Forelimb muscle (tissue), 1 donor: ENCODE measurements at regions not wholly inside any gene's neighbourhood (a gene's known extent, or its start where the extent isn't known, plus 50 kb on each side); places are given as distances from the start of the nearest gene placed in this dataset.
"Not testable (repeated sequence)": the region's sequence is repeated elsewhere in the genome, so short reads cannot be mapped to it uniquely, and the experiment has no call there.

Source experiments
- DNase-seq: peaks from one replicate; pipeline ENCODE4 v3.0.0-alpha.2; 2013; ENCODE audit warnings: low read depth

DNA sequence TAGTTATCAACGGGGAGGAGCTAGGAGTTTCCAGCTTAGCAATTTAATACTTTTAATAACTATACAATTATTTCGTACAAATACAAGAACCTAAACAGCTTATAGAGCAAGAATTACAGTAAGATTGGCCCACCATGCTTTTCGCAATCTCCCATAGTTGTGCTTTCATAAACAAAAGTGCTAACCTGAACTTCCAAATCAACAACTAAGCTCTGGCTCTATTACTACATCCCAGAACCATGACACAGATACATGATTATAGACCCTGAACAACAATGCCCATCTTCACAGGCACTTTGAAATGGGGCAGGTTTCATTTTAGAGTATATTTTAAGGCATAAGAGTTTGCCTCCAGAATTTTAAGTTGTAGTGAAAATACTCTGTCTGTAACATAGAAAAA is 203.5 kb downstream of the DMRTA1 start:
- DNase-seq, result no peak

DNA sequence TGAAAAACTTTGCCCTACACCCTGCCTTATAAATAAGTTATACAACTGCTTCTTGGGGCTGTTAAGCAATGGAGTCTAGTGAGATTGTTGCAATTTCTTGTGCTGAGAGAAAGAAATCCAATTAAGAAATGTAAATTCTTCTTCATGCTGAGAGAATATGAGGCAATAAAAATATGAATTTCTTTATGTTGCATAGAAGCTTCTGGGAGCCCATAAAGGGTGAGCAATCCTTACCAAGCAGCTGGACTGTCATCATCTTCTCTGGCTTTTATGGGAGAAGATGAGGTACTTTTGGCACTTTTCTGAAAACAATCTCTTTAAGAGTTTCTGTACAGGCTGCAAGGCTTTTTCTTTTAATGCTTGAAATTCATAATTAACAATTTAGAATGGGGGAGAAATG is 204.3 kb downstream of the DMRTA1 start:
- DNase-seq, result no peak

DNA sequence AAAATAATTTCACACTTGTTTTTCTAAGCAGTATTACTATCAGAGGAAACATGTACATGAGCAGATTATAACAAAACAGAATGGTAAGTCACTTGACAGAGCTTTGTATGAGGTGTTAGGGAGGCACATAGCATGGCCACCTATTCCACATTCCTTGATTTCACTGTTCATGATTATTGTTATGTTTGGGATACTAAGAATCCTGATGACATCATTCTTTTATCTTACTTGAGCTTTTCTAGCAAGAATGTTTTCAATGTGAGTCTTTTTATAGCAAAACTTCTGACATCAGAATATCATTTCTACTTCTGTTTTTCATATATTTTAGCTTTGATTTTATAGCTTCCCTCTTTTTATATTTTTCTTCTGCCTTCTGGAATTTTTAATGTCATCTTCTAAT is 208.2 kb downstream of the DMRTA1 start:
- no peak for DNase-seq

DNA sequence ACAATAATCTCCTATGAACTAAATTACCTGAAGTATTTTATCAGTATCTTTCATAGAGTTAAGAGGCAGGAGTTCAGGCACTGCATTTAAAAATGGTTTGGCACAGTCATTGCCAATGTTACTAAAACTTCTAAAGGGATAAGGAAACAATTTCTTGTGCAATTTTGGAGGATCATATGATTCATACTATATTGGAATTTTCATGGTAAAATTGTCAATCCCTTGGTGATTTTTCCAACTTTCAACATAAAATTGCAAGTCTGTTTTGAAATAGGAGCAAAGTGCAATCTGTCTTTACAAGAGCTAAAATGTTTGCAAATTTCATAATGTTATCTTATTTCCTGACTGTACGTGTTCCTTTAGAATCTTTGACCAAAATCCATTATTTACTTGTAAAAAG is 211.1 kb downstream of the DMRTA1 start:
- DNase-seq, result no peak

DNA sequence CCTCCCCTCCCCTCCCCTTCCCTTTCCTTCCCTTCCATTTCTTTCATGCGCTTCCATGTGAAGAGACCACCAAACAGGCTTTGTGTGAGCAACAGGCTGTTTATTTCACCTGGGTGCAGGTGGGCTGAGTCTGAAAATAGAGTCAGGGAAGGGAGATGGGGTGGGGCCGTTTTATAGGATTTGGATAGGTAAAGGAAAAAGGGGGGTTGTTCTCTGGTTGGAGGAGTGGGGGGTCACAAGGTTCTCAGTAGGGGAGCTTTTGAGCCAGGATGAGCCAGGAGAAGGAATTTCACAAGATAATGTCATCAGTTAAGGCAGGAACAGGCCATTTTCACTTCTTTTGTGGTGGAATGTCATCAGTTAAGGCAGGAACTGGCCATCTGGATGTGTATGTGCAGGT is 211.9 kb downstream of the DMRTA1 start:
- DNase-seq, result not testable (repeated sequence)

DNA sequence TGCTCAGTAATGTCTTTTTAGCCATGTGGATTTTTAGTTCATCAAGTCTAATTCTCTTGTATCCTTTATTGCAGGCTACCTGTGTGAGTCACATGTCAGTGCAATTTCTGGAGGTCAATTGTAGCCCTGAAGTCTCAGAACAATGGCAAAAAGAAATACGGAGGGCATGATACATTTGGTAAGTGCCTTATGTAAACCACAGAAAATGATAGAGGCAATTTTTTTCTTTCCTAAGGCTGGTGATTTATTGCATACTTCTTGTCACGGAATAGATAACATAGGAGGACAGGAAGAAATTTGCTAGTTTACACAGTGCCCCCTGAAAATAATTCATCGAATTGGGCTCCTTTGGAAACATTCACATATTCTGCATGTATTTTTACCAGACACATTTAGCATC is 235.9 kb downstream of the DMRTA1 start:
- DNase-seq, result no peak

DNA sequence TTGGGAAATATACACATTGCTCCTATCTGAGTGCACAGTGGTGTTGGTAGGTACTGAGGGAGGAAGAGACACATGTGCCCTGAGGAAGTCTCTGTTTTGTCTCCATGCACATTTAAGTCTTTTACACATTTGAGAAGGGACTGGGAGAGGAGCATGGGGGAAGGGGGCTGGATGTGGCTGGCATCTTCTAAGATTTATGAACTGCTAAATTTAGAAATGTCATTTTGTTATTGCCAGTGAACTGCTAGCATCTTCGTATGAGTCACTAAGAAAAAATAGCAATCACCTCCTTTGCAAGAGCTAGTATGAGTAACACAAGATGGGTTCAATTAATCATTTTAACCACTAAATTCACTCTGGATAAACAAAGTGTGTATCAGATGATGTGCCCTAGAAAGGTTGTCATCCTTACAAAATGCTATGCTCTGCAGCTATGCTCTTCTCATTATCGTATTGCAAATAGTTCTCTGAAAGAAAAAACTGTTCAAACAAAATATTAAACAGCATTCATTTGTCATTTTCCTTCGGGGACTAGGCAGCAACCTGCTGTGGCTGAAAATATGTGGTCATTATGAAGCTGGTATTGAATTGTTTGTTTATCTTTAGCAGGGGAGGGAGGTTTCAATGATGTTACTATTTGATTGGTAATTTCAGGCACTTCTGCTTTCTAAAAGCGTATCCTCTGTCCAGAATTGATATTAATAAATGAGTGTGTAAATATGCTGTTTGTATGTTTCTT is 236.5 kb downstream of the DMRTA1 start:
- no peak for DNase-seq

DNA sequence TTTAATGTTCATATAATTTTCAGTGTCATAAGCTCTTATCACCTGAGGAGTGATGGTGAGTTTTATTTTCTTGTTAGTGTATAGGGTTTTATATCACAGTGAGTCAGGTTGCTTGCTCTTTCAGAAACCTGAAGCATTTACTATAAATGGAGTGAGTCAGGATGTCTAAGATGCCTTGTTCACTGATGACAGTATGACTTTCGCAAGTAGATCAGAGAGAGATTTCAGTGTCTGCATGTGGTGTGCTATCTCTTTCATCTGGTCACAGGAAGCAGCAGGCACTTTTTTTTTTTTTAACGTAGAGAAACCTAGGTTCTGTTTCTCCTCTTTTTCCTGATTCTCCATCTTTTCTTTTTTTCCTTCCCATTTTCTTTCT is 237.1 kb downstream of the DMRTA1 start:
- DNase-seq, result no peak

DNA sequence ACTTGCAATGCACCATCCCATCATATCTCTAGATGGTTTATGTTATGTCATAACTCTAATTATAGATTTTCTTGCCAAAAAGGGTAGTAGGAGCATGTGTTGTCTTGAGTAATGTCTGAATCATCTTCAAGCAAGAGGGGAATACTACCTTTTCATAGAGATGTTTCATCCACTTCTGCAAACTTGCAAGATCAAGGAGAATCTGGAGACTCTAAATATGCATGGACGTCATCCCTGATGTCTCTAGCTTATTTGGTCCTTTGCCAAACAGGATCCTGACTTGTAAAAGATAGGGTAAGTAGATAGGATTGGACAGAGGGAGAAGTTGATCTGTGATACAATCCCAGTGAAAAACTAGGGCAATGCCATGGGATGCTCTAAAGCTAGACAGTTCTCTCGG is 246.5 kb downstream of the DMRTA1 start:
- DNase-seq, result no peak

DNA sequence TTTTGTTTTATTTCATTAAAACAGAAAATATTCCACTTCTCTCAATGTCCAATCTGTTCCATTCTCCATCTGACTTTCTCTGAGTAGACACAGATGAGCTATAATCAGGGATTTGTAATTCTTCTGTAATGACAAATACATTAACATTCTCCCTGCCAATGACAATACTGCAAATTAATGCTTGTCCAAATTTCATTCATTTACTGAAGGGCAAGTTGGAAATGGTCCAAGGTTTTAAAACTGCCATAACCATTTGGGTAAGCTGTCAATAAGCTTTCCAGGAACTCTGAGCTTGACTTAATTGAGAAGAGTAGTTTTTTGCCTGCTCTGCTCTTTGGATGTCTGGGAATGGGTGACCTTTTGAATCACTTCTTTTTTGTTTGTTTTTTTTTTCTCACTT is 253.5 kb downstream of the DMRTA1 start:
- DNase-seq, result no peak

DNA sequence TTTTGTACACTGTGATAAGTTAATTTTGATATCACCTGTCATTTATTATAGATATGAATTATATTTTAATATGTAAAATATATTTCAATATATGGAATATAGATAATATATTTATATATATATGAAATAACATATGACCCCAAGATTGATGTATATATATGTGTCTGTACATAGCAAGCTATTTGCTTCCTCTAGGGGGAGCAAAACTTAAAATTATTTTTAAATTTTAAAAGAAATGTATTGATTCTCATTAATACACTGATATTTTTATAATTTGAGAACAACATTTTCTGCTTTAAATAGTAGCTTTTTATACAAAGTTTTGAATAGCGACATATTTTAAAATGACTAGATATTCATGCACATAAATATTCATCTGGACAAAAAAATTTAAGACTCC is 272.0 kb downstream of the DMRTA1 start:
- DNase-seq, result no peak

DNA sequence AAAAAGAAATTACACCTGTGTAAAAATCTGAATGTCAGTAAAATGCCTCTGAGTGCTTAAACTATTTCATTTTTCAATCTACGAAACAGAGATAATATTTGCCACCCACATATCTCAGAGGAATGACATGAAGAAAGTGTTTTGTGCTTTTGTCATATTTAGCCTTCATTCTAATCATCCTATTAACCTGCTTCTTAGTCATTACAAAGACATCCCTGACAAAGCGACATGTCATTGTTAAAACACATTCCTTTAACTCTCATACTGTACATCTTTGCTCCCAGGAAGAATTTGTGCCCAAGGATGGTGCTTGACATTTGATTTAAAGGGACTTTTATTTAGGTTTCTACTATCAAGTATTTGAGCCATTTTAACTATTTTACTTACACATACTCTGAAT is 275.9 kb downstream of the DMRTA1 start:
- no peak for DNase-seq

DNA sequence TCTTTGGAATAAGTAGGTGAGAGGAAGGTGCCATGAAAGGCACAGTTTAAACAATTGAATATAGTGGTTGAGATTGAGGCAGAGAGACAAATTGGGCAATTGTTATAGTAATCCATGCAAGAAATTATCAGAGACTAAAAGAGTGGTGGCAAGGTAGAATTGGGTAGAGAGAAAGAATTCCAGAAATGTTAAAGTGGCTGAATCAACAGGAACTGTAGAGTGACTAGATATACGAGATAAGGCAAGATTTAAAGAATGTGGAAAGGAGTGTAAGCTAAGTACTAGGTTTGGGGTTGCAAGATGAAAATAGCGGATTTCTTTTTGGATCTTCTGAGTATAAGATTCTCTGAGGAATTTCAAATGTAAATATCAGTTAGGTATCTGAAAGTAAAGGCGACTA is 285.2 kb downstream of the DMRTA1 start:
- no peak for DNase-seq

DNA sequence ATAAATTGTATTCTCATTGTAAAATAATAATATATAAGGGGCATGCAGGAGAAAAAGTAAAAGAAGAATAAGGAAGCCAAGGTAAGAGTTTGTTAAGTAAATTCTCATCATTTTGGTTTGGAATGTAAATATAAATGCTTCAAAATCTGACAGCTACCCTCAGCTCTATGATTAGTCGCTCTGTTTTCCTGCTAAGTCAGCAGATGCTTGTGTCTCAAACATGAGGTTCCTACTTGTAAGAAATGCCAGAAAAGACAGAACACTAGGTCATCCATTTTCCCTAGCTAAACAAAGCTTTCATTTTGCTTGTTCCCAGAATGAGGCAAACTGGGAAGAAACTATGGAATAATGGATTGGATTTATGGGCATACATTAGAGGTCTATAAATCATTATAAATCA is 293.1 kb downstream of the DMRTA1 start:
- no peak for DNase-seq

DNA sequence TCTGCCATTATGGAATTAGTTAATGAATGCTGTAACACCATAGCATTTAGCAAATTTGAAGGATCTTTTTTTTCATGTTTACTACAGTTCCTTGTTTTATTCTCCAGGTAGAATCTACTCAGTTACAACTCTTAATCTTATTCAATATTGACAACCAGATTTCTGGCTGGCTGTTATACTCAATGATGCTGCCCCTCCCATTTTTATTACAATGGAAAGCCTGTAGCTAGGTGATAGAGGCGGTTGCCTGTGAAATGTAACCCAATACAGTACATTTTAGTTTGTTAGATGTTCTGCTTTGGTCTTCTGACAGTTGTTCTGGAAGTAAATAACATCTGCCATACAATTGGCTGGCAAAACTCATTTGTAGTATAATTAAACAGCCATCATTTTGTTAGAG is 294.2 kb downstream of the DMRTA1 start:
- DNase-seq, result no peak

DNA sequence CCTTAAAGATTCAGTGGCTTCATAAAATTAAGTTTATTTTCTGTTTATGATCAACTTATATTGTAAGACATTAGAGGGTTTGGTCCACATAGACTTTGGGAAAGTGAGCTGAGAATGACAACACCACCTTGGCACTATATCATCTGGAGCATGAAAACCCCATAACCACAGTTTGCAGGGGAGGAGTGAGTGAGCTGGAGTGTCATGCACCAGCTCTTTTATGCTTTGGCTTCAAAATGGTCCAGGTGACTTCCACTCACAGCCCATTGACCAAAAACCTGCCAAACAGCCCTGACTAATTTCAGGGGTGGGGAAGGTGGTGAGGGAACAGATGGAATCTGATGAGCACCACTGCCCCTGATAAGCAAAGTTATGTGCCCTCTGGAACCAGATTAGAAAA is 295.8 kb downstream of the DMRTA1 start:
- DNase-seq, result no peak

DNA sequence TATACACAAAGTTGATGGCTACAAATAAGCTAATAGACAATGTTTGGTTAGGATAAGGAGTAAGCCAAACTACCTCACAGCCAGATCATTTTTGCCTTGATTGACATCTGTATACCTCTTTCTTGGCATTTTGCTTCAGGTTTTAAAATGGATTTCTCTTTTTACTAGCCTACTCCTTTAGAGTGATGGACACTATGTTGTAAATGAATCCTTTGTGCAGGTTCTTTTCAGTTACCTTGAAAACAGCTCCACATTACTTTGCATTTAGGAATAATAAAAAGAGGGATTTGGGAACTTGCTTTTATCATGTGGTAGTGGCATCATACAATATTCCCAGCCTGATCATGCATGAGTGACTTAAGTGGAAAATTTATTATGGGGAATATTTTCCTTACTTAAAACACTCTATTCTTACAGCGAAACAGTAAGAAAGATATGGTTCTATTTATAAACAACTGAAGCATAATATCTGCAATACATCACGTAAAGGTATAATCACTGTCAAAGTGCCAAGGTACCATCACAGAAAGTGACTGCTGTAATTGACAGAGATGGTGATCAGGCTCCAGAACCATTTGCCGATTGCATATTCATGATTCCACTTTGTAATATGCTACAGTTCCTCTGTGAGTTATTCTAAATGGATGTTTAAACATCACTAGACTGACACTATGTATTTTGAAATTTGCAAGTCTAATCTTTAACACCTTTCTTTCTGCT is 327.0 kb downstream of the DMRTA1 start:
- no peak for DNase-seq

DNA sequence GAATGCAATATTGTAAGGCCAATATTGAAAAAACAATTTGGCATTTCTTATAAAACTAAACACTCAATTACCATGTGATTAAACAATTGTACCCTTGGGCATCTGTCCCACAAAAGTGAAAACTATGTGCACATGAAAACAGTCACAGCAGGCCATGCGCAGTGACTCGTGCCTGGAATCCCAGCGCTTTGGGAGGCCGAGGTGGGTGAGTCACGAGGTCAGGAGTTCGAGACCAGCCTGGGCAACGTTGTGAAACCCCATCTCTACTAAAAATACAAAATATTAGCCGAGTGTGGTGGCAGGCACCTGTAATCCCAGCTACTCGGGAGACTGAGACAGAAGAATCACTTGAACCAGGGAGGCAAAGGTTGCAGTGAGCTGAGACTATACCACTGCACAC is 343.7 kb downstream of the DMRTA1 start:
- no peak for DNase-seq

DNA sequence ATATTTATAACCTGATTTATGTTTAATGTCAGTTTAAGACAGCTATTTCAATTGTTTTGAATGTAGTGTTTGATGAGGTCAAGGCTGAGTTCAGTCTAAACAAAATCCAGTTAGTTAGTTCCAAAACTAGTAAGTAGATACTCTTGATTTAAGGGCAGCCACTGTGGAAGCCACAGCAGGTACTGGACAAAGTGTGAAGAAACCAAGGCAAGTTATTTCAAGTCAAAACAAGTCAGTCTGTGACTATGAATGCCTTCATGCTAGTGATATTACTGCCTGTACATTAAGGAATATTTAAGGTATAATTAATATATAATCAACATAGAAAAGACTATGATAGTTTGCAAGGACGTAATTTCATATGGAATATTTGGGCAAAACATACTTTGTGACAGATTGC is 362.3 kb downstream of the DMRTA1 start:
- DNase-seq, result no peak

DNA sequence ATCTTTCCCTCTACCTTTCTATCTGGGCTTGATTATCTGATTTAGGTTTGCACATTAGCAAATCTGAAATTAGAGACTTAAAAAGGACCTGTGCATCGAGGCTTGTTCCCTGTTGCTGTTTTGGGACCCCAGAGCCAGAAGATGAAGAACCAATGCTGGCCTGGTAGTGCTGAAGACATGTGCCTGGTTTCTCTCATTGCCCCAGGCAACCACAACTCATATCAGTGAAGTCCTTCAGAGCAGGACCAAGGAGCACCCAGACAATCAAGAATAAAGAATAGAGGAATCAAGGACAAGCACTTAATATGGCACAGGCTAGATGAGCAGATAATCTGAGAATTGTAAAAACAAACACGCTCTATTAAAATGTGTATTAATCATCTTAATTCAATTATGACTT is 362.7 kb downstream of the DMRTA1 start:
- no peak for DNase-seq

DNA sequence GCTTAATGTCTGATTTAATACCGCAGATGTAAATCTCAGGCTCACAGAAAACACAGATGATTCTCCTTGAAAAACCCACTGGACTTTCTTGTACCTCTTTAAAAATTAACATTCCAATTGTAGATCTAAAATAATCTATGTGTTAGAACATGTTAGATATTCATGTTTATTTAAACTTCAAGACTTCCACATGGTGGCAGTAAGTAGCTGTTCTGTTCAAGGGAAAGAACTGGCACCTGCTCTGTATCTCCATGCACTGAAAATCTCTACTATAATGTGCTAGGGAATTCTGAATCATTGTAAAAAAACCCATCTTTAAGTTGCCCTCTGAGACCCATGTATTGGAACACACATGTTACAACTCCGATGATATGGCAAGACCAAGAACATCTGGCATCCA is 366.9 kb downstream of the DMRTA1 start:
- DNase-seq, result peak; percentile 1

DNA sequence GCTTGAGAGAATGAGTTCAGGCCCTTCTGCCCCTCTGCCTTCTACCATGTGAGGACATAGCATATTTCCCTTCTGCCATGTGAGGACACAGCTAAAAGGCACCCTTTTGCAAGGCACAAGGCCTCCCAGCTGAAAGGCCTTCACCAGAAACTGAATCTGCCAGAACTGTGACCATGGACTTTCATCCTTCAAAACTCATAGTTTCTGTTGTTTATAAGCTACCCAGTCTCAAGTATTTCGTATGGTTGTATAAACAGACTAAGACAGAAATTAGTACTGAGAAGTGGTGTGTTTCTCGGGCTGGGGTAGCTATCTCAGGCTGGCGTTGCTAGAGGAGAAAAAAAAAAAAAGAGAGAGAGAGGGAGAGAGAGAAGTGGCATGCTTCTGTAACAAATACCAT is 368.6 kb downstream of the DMRTA1 start:
- DNase-seq, result no peak

DNA sequence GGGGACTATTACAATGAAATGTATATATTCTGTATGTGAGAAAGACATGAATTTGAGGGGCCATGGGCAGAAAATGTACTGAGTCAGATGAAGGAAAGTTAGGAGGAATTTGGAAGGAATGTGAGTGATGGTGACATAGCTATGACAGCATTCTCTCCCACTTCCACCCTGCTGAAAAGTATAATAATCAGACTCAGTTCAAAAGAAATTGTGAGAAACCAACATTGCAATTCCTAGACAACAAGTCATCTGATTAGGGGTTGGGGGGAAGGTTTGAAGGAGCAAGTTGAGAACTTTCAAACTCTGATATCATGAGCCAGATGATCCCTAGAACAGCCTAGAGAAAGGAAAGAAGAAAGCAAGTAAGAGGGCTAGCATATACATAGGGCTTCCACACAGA is 370.6 kb downstream of the DMRTA1 start:
- DNase-seq, result no peak

DNA sequence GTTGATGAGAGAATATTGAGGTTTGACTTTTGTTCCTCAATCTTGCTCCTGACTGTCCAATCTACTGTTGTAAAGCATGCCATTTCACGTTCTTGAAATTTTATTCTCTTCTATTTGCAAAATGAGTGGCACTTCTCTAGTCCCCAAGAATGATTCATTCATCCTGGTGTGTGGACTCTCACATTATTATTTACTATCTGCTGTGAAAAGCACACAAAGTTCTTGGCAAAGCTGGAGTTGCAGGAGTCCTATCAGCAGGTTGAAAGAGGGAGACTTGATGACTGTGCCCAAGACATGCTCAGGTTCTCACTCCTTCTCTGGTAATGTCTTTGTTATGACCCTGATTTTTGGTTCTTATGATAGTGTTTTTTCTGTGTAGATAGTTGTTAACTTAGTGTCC is 382.6 kb downstream of the DMRTA1 start:
- DNase-seq, result no peak
